HEK293 (cell line): ENCODE measurements at regions not wholly inside any gene's neighbourhood (a gene's known extent, or its start where the extent isn't known, plus 50 kb on each side); places are given as distances from the start of the nearest gene placed in this dataset.

Source experiments
- CTCF ChIA-PET: fragments of 350-600 bp; formaldehyde crosslinking; extraction: SDS; loops from one replicate; lab custom pipeline; 2021; ENCODE audit warnings: antibody characterized with exemption; lab: Yijun Ruan, JAX
- POLR2A ChIA-PET: fragments of 300-600 bp; formaldehyde crosslinking; extraction: SDS; loops from one replicate; lab custom pipeline; 2020; ENCODE audit warnings: antibody characterized with exemption, inconsistent platforms; lab: Yijun Ruan, JAX
- H3K27ac ChIP-seq: fragments of 200-500 bp; sonication (Bioruptor generic); 2 replicates; pipeline ENCODE4 v1.5.1; 2014; ENCODE audit warnings: low read depth, low read length, control low read depth, inconsistent platforms; ENCODE audit errors: extremely low read depth
- H3K36me3 ChIP-seq, 2 experiments: fragments of 200-500 bp in 1 of 2; sonication (Bioruptor generic) in 1 of 2; 1 replicate in 1 of 2; 2 replicates in 1 of 2; pipeline ENCODE4 v1.5.1; 2014 to 2017; ENCODE audit warnings: inconsistent platforms in 2 of 2, low read length in 2 of 2; ENCODE audit not compliant: control insufficient read depth in 2 of 2, insufficient read depth in 1 of 2
- H3K4me1 ChIP-seq: fragments of 200-500 bp; sonication (Bioruptor generic); 2 replicates; pipeline ENCODE4 v1.5.1; 2014; ENCODE audit warnings: mild to moderate bottlenecking, low read length, inconsistent platforms; ENCODE audit not compliant: control insufficient read depth, insufficient read depth
- H3K4me3 ChIP-seq: 2 replicates; pipeline ENCODE4 v1.5.1; 2011; ENCODE audit warnings: low read depth, mild to moderate bottlenecking, control low read depth, low read length, moderate library complexity
- H3K9me3 ChIP-seq: fragments of 200-500 bp; sonication (Bioruptor generic); 2 replicates; pipeline ENCODE4 v1.5.1; 2014; ENCODE audit warnings: low read depth, low read length, inconsistent platforms; ENCODE audit not compliant: control insufficient read depth, insufficient read depth
- GLI2 ChIP-seq: fragments of 450-650 bp; formaldehyde crosslinking; IDR thresholded peaks from 2 replicates; pipeline ENCODE4; 2017; ENCODE audit warnings: missing biosample characterization, missing genetic modification characterization, low read depth, borderline replicate concordance
- GLIS1 ChIP-seq: fragments of 450-650 bp; formaldehyde crosslinking; IDR thresholded peaks from 2 replicates; pipeline ENCODE4 v1.5.1; 2016; ENCODE audit warnings: missing biosample characterization, missing genetic modification characterization
- KLF10 ChIP-seq: fragments of 450-650 bp; IDR thresholded peaks from 2 replicates; pipeline ENCODE4 v1.5.1; 2018; ENCODE audit warnings: missing biosample characterization, mild to moderate bottlenecking, missing genetic modification characterization
- KLF8 ChIP-seq: fragments of 450-650 bp; formaldehyde crosslinking; IDR thresholded peaks from 2 replicates; pipeline ENCODE4 v1.5.1; 2016; ENCODE audit warnings: missing biosample characterization, missing genetic modification characterization
- MYNN ChIP-seq: fragments of 450-650 bp; formaldehyde crosslinking; IDR thresholded peaks from 2 replicates; pipeline ENCODE4 v1.5.1; 2016; ENCODE audit warnings: missing biosample characterization, missing genetic modification characterization, borderline replicate concordance
- REPIN1 ChIP-seq: fragments of 450-650 bp; formaldehyde crosslinking; IDR thresholded peaks from 2 replicates; pipeline ENCODE4 v1.5.1; 2017; ENCODE audit warnings: missing biosample characterization, missing genetic modification characterization, low read depth
- ZBTB21 ChIP-seq: fragments of 450-650 bp; formaldehyde crosslinking; IDR thresholded peaks from 2 replicates; pipeline ENCODE4 v1.5.1; 2017; ENCODE audit warnings: missing biosample characterization, missing genetic modification characterization
- ZBTB7A ChIP-seq: fragments of 450-650 bp; formaldehyde crosslinking; IDR thresholded peaks from 2 replicates; pipeline ENCODE4 v1.5.1; 2016; ENCODE audit warnings: low read depth, missing biosample characterization, missing genetic modification characterization
- ZFHX2 ChIP-seq: fragments of 450-650 bp; formaldehyde crosslinking; conservative IDR thresholded peaks from 2 replicates; pipeline ENCODE4 v1.5.1; 2016; ENCODE audit warnings: missing biosample characterization, missing genetic modification characterization
- ZNF23 ChIP-seq: fragments of 450-650 bp; formaldehyde crosslinking; IDR thresholded peaks from 2 replicates; pipeline ENCODE4 v1.5.1; 2016; ENCODE audit warnings: missing biosample characterization, missing genetic modification characterization, borderline replicate concordance
- ZNF335 ChIP-seq: fragments of 450-650 bp; formaldehyde crosslinking; conservative IDR thresholded peaks from 2 replicates; pipeline ENCODE4 v1.5.1; 2016; ENCODE audit warnings: missing biosample characterization, missing genetic modification characterization
- ZNF341 ChIP-seq: fragments of 450-650 bp; formaldehyde crosslinking; IDR thresholded peaks from 2 replicates; pipeline ENCODE4; 2016; ENCODE audit warnings: low read depth, missing biosample characterization, missing genetic modification characterization
- ZNF423 ChIP-seq: fragments of 450-650 bp; formaldehyde crosslinking; IDR thresholded peaks from 2 replicates; pipeline ENCODE4 v1.5.1; 2016; ENCODE audit warnings: missing biosample characterization, missing genetic modification characterization
- ZNF521 ChIP-seq: fragments of 450-650 bp; formaldehyde crosslinking; IDR thresholded peaks from 2 replicates; pipeline ENCODE4 v1.5.1; 2017; ENCODE audit warnings: missing biosample characterization, mild to moderate bottlenecking, missing genetic modification characterization
- ZNF596 ChIP-seq: fragments of 450-650 bp; IDR thresholded peaks from 2 replicates; pipeline ENCODE4 v1.5.0; 2018; ENCODE audit warnings: missing biosample characterization, mild to moderate bottlenecking, missing genetic modification characterization, moderate library complexity
- ZNF629 ChIP-seq: fragments of 450-650 bp; formaldehyde crosslinking; IDR thresholded peaks from 2 replicates; pipeline ENCODE4 v1.5.1; 2017; ENCODE audit warnings: missing biosample characterization, missing genetic modification characterization
- ZNF677 ChIP-seq: fragments of 450-650 bp; IDR thresholded peaks from 2 replicates; pipeline ENCODE4 v1.5.0; 2018; ENCODE audit warnings: missing biosample characterization, mild to moderate bottlenecking, missing genetic modification characterization, moderate library complexity
- ZNF830 ChIP-seq: fragments of 450-650 bp; IDR thresholded peaks from 2 replicates; pipeline ENCODE4 v1.5.0; 2018; ENCODE audit warnings: missing biosample characterization, missing genetic modification characterization, low read depth, mild to moderate bottlenecking, moderate library complexity
- TF ChIP-seq, protein P1 (sequence below): fragments of 450-650 bp; formaldehyde crosslinking; IDR thresholded peaks from 2 replicates; pipeline ENCODE4 v1.5.1; 2017; ENCODE audit warnings: missing biosample characterization, missing genetic modification characterization
- TF ChIP-seq, protein P2 (sequence below): sonication (generic); formaldehyde crosslinking; IDR thresholded peaks from 2 replicates; pipeline ENCODE4 v1.8.1; 2022; ENCODE audit warnings: mild to moderate bottlenecking, moderate library complexity, missing genetic modification reagents
- TF ChIP-seq, protein P3 (sequence below): fragments of 450-650 bp; formaldehyde crosslinking; IDR thresholded peaks from 2 replicates; pipeline ENCODE4 v1.5.1; 2017; ENCODE audit warnings: missing biosample characterization, missing genetic modification characterization
- TF ChIP-seq, protein P4 (sequence below): fragments of 450-650 bp; formaldehyde crosslinking; IDR thresholded peaks from 2 replicates; pipeline ENCODE4 v1.5.1; 2016; ENCODE audit warnings: missing biosample characterization, missing genetic modification characterization

DNA sequence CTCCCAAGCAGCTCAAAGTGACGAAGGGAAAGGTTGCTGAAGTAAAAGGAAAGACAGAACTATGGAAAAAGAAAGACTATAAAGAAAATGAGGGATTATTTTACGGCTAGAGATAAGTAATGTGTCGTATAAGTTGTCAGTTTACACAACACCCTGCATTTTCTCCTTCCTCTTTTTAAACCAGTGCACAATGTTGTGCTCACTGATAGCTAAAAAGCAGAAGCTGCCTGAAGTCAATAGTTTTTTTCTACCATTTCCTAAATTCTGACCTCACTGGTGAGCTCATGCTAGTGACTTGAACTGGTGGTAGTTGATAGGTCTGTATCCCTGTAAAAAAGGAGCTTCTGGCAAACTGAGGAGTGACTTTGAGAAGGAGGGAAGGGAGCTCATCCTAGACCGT is 368.6 kb upstream of the GBE1 start:
- Histone ChIP-seq H3K36me3 (no peaks in the 10 kb centered on the region), H3K27ac (no peak overlapping the region), H3K4me1 (no peaks in the 10 kb centered on the region), H3K9me3 (no peaks in the 10 kb centered on the region), H3K4me3 (no peak overlapping the region)
- ChIA-PET CTCF (interaction anchor here (0.6 kb wide), 1 partner anchor 639 kb away, joined by 3 read pairs; no protein-coding TSS in a partner anchor), POLR2A (no interaction called here)
- no peak for TF ChIP-seq ZFHX2 (tag by site-specific recombination)
- TF ChIP-seq ZBTB7A (tag by site-specific recombination) = no peak
- TF ChIP-seq REPIN1 = no peak
- TF ChIP-seq KLF8 (tag by site-specific recombination) = no peak
- TF ChIP-seq ZNF423 = no peak
- TF ChIP-seq ZNF629 = no peak
- no peak for TF ChIP-seq GLIS1
- TF ChIP-seq, protein P1, sequence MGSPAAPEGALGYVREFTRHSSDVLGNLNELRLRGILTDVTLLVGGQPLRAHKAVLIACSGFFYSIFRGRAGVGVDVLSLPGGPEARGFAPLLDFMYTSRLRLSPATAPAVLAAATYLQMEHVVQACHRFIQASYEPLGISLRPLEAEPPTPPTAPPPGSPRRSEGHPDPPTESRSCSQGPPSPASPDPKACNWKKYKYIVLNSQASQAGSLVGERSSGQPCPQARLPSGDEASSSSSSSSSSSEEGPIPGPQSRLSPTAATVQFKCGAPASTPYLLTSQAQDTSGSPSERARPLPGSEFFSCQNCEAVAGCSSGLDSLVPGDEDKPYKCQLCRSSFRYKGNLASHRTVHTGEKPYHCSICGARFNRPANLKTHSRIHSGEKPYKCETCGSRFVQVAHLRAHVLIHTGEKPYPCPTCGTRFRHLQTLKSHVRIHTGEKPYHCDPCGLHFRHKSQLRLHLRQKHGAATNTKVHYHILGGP (tag by site-specific recombination) = no peak
- no peak for TF ChIP-seq ZNF521 (tag by site-specific recombination)
- no peak for TF ChIP-seq ZNF677 (tag by site-specific recombination)
- TF ChIP-seq ZNF341 (tag by site-specific recombination) = no peak
- no peak for TF ChIP-seq GLI2 (tag by site-specific recombination)

DNA sequence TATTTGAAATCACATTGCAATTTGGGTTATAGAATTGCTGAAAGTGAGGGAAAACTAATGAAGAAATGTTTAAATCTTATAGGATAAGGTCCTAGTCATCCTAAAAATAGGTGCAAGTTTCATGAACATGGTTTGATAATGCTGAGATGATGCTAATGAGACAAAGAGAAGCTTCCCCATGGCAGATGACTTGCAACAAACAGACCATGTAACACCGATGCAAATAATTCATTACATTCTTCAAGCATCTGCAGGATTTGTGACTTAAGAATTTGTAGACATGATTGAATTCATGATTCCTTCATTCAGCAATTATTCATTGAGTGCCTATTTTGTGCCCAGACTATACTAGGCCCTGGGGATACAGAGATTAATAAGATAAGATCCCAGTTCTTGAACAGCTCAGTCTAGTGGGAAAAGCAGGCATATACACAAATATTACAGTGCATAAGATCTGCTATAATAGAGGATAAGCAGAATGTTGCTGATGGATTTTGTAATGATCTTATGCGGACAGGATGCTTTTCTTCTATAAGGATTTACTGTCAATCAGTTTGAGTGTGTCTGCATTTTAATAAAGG is 367.9 kb upstream of the GBE1 start:
- H3K4me3 ChIP-seq = no peak overlapping the region
- ChIA-PET POLR2A (no interaction called here), CTCF (no interaction called here)
- H3K9me3 ChIP-seq = no peaks in the 10 kb centered on the region
- TF ChIP-seq KLF10 (tag by site-specific recombination) (no peak), ZNF23 (tag by site-specific recombination) (no peak), ZBTB21 (tag by site-specific recombination) (no peak), MYNN (no peak), ZNF596 (tag by site-specific recombination) (no peak), ZNF335 (tag by site-specific recombination) (no peak), ZNF830 (tag by site-specific recombination) (no peak)
- TF ChIP-seq, protein P2, sequence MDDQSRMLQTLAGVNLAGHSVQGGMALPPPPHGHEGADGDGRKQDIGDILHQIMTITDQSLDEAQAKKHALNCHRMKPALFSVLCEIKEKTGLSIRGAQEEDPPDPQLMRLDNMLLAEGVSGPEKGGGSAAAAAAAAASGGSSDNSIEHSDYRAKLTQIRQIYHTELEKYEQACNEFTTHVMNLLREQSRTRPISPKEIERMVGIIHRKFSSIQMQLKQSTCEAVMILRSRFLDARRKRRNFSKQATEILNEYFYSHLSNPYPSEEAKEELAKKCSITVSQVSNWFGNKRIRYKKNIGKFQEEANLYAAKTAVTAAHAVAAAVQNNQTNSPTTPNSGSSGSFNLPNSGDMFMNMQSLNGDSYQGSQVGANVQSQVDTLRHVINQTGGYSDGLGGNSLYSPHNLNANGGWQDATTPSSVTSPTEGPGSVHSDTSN (CRISPR knock-in tag) = no peak
- TF ChIP-seq, protein P3, sequence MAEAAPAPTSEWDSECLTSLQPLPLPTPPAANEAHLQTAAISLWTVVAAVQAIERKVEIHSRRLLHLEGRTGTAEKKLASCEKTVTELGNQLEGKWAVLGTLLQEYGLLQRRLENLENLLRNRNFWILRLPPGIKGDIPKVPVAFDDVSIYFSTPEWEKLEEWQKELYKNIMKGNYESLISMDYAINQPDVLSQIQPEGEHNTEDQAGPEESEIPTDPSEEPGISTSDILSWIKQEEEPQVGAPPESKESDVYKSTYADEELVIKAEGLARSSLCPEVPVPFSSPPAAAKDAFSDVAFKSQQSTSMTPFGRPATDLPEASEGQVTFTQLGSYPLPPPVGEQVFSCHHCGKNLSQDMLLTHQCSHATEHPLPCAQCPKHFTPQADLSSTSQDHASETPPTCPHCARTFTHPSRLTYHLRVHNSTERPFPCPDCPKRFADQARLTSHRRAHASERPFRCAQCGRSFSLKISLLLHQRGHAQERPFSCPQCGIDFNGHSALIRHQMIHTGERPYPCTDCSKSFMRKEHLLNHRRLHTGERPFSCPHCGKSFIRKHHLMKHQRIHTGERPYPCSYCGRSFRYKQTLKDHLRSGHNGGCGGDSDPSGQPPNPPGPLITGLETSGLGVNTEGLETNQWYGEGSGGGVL (tag by site-specific recombination) = no peak
- TF ChIP-seq, protein P4, sequence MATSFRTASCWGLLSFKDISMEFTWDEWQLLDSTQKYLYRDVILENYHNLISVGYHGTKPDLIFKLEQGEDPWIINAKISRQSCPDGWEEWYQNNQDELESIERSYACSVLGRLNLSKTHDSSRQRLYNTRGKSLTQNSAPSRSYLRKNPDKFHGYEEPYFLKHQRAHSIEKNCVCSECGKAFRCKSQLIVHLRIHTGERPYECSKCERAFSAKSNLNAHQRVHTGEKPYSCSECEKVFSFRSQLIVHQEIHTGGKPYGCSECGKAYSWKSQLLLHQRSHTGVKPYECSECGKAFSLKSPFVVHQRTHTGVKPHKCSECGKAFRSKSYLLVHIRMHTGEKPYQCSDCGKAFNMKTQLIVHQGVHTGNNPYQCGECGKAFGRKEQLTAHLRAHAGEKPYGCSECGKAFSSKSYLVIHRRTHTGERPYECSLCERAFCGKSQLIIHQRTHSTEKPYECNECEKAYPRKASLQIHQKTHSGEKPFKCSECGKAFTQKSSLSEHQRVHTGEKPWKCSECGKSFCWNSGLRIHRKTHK (tag by site-specific recombination) = no peak
- H3K36me3 ChIP-seq = no peaks in the 10 kb centered on the region
- no peaks in the 10 kb centered on the region for H3K4me1 ChIP-seq
- H3K27ac ChIP-seq = no peak overlapping the region
